NOMO-1 treated with dmso at 0.1 percent for 144 hours (cell line): ENCODE measurements at regions not wholly inside any gene's neighbourhood (a gene's known extent, or its start where the extent isn't known, plus 50 kb on each side); places are given as distances from the start of the nearest gene placed in this dataset.

Experiments used
- DNase-seq: peaks from one replicate; lab custom pipeline; 2025; ENCODE audit not compliant: unreplicated experiment; lab: John Stamatoyannopoulos, UW

DNA sequence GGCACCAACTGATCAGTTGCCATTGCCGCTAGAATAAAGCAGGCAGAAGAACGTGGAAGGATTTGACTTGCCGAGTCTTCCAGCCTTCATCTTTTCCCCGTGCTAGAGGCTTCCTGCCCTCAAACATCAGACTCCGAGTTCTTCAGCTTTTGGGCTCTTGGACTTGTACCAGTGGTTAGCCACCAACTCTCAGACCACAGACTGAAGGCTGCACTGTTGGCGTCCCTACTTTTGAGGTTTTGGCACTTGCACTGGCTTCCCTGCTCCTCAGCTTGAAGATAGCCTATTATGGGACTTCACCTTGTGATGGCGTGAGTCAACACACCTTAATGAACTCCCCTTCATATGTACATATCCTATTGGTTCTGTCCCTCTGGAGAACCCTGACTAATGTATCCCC, 57.3 kb upstream of the KCND2 start:
- no peak for DNase-seq

DNA sequence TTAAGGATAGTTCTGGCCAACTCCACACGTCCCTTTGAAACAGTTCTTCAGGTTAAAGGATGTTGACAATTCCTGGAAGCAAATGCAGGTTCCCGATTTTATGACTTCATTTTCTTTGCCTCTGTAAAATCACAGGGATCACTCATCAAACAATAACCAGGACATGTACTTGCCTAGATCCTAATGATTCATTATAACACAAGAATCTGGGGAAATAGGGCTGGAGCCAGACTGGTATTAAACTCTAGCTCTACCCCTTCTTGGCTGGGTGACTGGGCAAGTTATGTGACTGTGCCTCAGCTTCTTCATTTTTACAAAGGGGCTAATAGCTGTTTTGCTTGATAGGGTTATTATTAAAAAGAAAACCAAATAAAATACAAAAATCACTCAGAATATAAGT, 56.0 kb upstream of the KCND2 start:
- DNase-seq, result no peak

DNA sequence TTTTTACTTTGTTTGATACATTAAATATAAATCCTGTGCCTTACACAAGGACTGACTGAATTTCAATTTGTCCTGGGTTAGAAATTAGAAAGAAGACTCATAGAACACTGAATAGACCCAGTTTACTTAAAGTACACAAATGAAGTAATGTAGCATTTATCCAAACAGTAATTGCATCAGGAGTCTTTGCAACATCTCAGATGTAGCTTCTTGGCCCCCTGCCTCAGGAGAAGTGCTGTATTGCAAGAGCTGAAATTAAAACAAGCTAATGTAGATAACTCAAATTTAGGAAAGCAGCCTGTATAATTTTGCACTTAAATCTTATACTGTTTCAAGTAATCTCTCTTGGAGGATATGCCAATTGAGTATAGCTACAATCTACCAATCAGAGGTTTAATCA, 54.3 kb upstream of the KCND2 start:
- no peak for DNase-seq

DNA sequence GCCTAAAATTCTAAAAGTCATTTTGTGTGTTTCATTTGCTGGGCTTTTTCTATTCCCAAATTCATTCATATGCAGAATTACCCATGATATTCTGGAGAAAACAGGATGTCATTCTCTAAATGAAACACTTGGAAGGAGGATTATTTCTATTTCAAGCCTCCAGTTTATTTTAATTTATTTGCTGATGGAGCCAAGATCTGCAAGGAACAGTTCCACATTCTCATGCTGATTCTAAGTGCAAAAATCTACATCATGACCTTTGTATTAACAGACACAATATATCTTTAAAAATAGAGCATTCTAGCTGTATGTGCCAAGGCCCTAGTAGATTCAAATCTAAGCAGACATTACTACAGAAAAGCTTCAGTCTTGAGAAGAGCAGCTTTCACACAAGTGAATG, 51.3 kb upstream of the KCND2 start:
- DNase-seq, result no peak
